ENCODE measurements at regions not wholly inside any gene's neighbourhood (a gene's known extent, or its start where the extent isn't known, plus 50 kb on each side); places are given as distances from the start of the nearest gene placed in this dataset.

DNA sequence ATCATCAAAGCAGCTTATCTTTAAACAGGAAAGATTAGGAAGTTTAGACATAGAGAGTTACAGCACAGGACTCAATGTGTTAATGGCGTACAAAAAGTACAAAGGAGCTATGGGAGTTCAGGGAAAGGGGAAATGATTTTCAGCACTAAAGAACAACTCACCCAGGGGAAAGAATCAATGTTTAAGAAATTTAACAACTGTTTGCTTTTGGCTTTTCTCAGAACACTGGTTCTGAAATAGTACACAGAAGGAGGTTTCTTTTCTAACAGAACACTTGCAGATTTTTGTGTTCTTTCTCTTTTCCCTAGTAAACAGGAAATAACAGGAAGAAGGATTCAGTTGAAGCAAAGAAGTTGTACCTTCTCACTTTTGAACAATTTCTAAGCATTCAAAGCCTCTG, 71.3 kb upstream of the GHR start:
- no peak for TF ChIP-seq POLR2A (IDR thresholded peaks at IDR 0.05; ENCODE audit: low read depth, low read length)
- TF ChIP-seq POU2F2 (IDR thresholded peaks at IDR 0.05; ENCODE audit: low read depth, low read length): no peak
- TF ChIP-seq POLR2AphosphoS5 (IDR thresholded peaks at IDR 0.05; ENCODE audit: low read depth, low read length): no peak
- no peak for TF ChIP-seq TAF1 (IDR thresholded peaks at IDR 0.05; ENCODE audit: low read depth, low read length)

Data from GM12891 (cell line).